HG03103 (cell line): ENCODE measurements at regions not wholly inside any gene's neighbourhood (a gene's known extent, or its start where the extent isn't known, plus 50 kb on each side); places are given as distances from the start of the nearest gene placed in this dataset.

Experiments
- ATAC-seq: cut with Tn5 transposase; IDR thresholded peaks from one replicate; pipeline ENCODE4 v1.9.1; 2021; ENCODE audit warnings: low read depth; ENCODE audit not compliant: unreplicated experiment

- ATAC-seq: no peak
Observed at GRCh38 chr2:207473049-207473930, 56.5 kb upstream of the CREB1 start.

GRCh38 chr2:207473931-207474235 is 55.9 kb upstream of the CREB1 start:
- no peak for ATAC-seq

- ATAC-seq: no peak
Observed at GRCh38 chr2:207474863-207475485, 54.8 kb upstream of the CREB1 start.

- ATAC-seq: no peak
Observed at GRCh38 chr2:207475546-207475945, 54.2 kb upstream of the CREB1 start.

- no peak for ATAC-seq
Observed at GRCh38 chr2:207477896-207478295, 51.9 kb upstream of the CREB1 start.

- no peak for ATAC-seq
Observed at GRCh38 chr2:207478572-207478971, 51.2 kb upstream of the CREB1 start.

- ATAC-seq: no peak
Observed at GRCh38 chr2:207479198-207479785, 50.5 kb upstream of the CREB1 start.
